HepG2 (cell line): ENCODE measurements at regions not wholly inside any gene's neighbourhood (a gene's known extent, or its start where the extent isn't known, plus 50 kb on each side); places are given as distances from the start of the nearest gene placed in this dataset.
A peak's percentile ranks its signal among the peaks of the same experiment; 100 is the strongest.

Experiments used
- ATAC-seq: fragments of 200-7000 bp; cut with Tn5 transposase; 3 replicates; pipeline ENCODE4 v1.9.1; 2020; ENCODE audit warnings: mild to moderate bottlenecking, moderate library complexity
- BruUV-seq: library from RNA; stranded (reverse); fragments of 400-500 nt; replicated peaks from 2 replicates; lab custom pipeline; 2021; lab: Mats Ljungman, UMichigan
- CTCF ChIA-PET: fragments of 300-600 bp; formaldehyde crosslinking; extraction: SDS; loops from one replicate; lab custom pipeline; 2021; ENCODE audit warnings: low total read pairs, inconsistent platforms, low intra/inter-chr PET ratio; lab: Yijun Ruan, JAX
- POLR2A ChIA-PET: fragments of 350-600 bp; sonication (Branson Sonifier 250); formaldehyde crosslinking; loops from one replicate; lab custom pipeline; 2020; ENCODE audit warnings: antibody characterized with exemption, inconsistent platforms; lab: Yijun Ruan, JAX
- DNase-seq: peaks from one replicate; pipeline ENCODE4 v3.0.0-alpha.2; 2015; ENCODE audit warnings: low spot score
- FAIRE-seq: peaks from 3 replicates; lab custom pipeline; 2011; peaks lifted over from hg19 to GRCh38; lab: Jason Lieb, UNC
- H2AFZ ChIP-seq: one replicate; pipeline ENCODE4 v1.6.1; 2011; ENCODE audit warnings: low read length, inconsistent platforms
- H3K27ac ChIP-seq: fragments of 300-600 bp; 3 replicates; pipeline ENCODE4 v1.8.0; 2011; ENCODE audit warnings: mixed run types, mild to moderate bottlenecking, mixed read lengths, low read length, inconsistent platforms; ENCODE audit not compliant: insufficient read depth; ENCODE audit errors: extremely low read length
- H3K27me3 ChIP-seq, 2 experiments: fragments of 200-600 bp in 1 of 2; 2 replicates in 1 of 2; 3 replicates in 1 of 2; pipeline versions ENCODE4 v1.6.0 to v1.8.0; 2011; ENCODE audit warnings: low read length in 2 of 2, mild to moderate bottlenecking in 2 of 2, moderate library complexity in 2 of 2, inconsistent platforms in 1 of 2; ENCODE audit not compliant: insufficient read depth in 2 of 2, control insufficient read depth in 1 of 2
- H3K36me3 ChIP-seq, 2 experiments: fragments of 200-600 bp in 1 of 2; replicated peaks in 1 of 2; 2 replicates in 1 of 2; 3 replicates in 1 of 2; pipeline versions ENCODE4 v1.5.1 to v1.8.0; 2011; ENCODE audit warnings: low read length in 2 of 2, inconsistent platforms in 1 of 2; ENCODE audit not compliant: insufficient read depth in 2 of 2, control insufficient read depth in 1 of 2
- H3K4me1 ChIP-seq: 2 replicates; pipeline ENCODE4 v1.5.1; 2012; ENCODE audit warnings: low read length, inconsistent platforms; ENCODE audit not compliant: insufficient read depth
- H3K4me2 ChIP-seq: 2 replicates; pipeline ENCODE4 v1.6.0; 2011; ENCODE audit warnings: low read depth, low read length, inconsistent platforms
- H3K4me3 ChIP-seq, 3 experiments: fragments of 200-600 bp in 1 of 3; sonication (generic), shearing (Covaris generic) in 1 of 3; replicated peaks in 1 of 3; 2 replicates each; pipeline ENCODE4 v1.5.1; 2011 to 2016; ENCODE audit warnings: low read length in 3 of 3, inconsistent platforms in 2 of 3, low read depth in 2 of 3, mild to moderate bottlenecking in 2 of 3, control low read depth in 1 of 3, mixed read lengths in 1 of 3; ENCODE audit not compliant: insufficient read depth in 1 of 3
- H3K79me2 ChIP-seq: one replicate; pipeline ENCODE4 v1.6.1; 2011; ENCODE audit warnings: low read length, inconsistent platforms; ENCODE audit not compliant: insufficient read depth
- H3K9ac ChIP-seq: 2 replicates; pipeline ENCODE4 v1.6.0; 2011; ENCODE audit warnings: mild to moderate bottlenecking, low read depth, low read length, inconsistent platforms; ENCODE audit not compliant: insufficient read depth
- H3K9me3 ChIP-seq: 2 replicates; pipeline ENCODE4 v1.5.1; 2012; ENCODE audit warnings: mild to moderate bottlenecking, low read length
- H4K20me1 ChIP-seq: 2 replicates; pipeline ENCODE4 v1.6.0; 2011; ENCODE audit warnings: inconsistent platforms, mild to moderate bottlenecking, low read length, moderate library complexity; ENCODE audit not compliant: insufficient read depth
- ATRX ChIP-seq: sonication (generic); formaldehyde crosslinking; IDR thresholded peaks from 2 replicates; pipeline ENCODE4 v1.4.0; 2020; ENCODE audit warnings: missing genetic modification reagents, borderline replicate concordance
- CTCF ChIP-seq: sonication (generic); formaldehyde crosslinking; IDR thresholded peaks from 2 replicates; pipeline ENCODE4 v1.5.0; 2020; ENCODE audit warnings: mild to moderate bottlenecking, missing genetic modification reagents, moderate library complexity
- HDAC1 ChIP-seq: sonication (generic); formaldehyde crosslinking; IDR thresholded peaks from 2 replicates; pipeline ENCODE4 v1.5.1; 2020; ENCODE audit warnings: mild to moderate bottlenecking, missing genetic modification reagents
- RAD21 ChIP-seq: fragments of 450-650 bp; formaldehyde crosslinking; IDR thresholded peaks from 2 replicates; pipeline ENCODE4 v1.5.0; 2020; ENCODE audit warnings: mild to moderate bottlenecking
- SNAI1 ChIP-seq: sonication (generic); formaldehyde crosslinking; IDR thresholded peaks from 2 replicates; pipeline ENCODE4 v1.5.0; 2020; ENCODE audit warnings: mild to moderate bottlenecking, missing genetic modification reagents, borderline replicate concordance
- STAG1 ChIP-seq: sonication (generic); formaldehyde crosslinking; IDR thresholded peaks from 2 replicates; pipeline ENCODE4 v1.4.0; 2020; ENCODE audit warnings: missing genetic modification reagents
- ZNF234 ChIP-seq: sonication (generic); formaldehyde crosslinking; conservative IDR thresholded peaks from 2 replicates; pipeline ENCODE4 v1.5.1; 2020; ENCODE audit warnings: mild to moderate bottlenecking, missing genetic modification reagents
- ZNF546 ChIP-seq: sonication (generic); formaldehyde crosslinking; conservative IDR thresholded peaks from 2 replicates; pipeline ENCODE4 v1.8.1; 2023; ENCODE audit warnings: mild to moderate bottlenecking, missing genetic modification reagents
- WGBS: methylation state at CpG from one replicate; pipeline ENCODE4 v1.1.6; 2017; ENCODE audit warnings: low lambda C conversion rate; 5-methylcytosine and 5-hydroxymethylcytosine counted together
- in situ Hi-C: cut with HindIII; loops from 2 replicates; pipeline ENCODE4 v1.10.0; 2017; ENCODE audit warnings: low pct_unique_long_range_greater_than_20kb; ENCODE audit not compliant: extremely low pct_ligation_motif_present
- intact Hi-C: fragments of 100-400 bp; cut with micrococcal nuclease; formaldehyde crosslinking; loops from one replicate; pipeline ENCODE4 v1.10.0; 2022; ENCODE audit not compliant: unreplicated experiment

- Histone ChIP-seq H3K4me3 (no peak overlapping the region), H3K4me1 (peaks cover 9% of the 10 kb centered on the region), H3K9me3 (no peaks in the 10 kb centered on the region), H3K9ac (no peak overlapping the region), H3K36me3 (no peaks in the 10 kb centered on the region), H2AFZ (no peak overlapping the region), H3K27me3 (no peaks in the 10 kb centered on the region), H3K27ac (no peak overlapping the region), H3K79me2 (no peaks in the 10 kb centered on the region), H4K20me1 (no peaks in the 10 kb centered on the region), H3K4me2 (no peak overlapping the region)
- ATAC-seq, result no peak
- POLR2A ChIA-PET, result no interaction called here
- no TSS peak for BruUV-seq
- CTCF ChIA-PET, result no interaction called here
- intact Hi-C loops, result no loop called here
- no peak for DNase-seq
- WGBS, result 64% methylated on average over 3 of the region's 3 CpGs
- no peak for FAIRE-seq
- TF ChIP-seq SNAI1 (CRISPR knock-in tag) (no peak), ATRX (CRISPR knock-in tag) (no peak)
- TF ChIP-seq, all 625 proteins: peak for 0
- in situ Hi-C loops, result no loop called here
Observed at GRCh38 chr3:59316688-59317275, 267.0 kb upstream of the CFAP20DC start.

GRCh38 chr3:59313365-59313764, 263.5 kb upstream of the CFAP20DC start:
- H3K9ac ChIP-seq, result no peak overlapping the region
- no peaks in the 10 kb centered on the region for H3K4me1 ChIP-seq
- peak; percentile 67 for TF ChIP-seq CTCF
- peak; percentile 68 for TF ChIP-seq STAG1 (CRISPR knock-in tag)
- TF ChIP-seq ZNF234 (CRISPR knock-in tag), result no peak
- TF ChIP-seq RAD21 (CRISPR knock-in tag), result peak; percentile 32
- no peak for TF ChIP-seq HDAC1 (CRISPR knock-in tag)
- no peak for TF ChIP-seq ZNF546
- in situ Hi-C loops, result no loop called here
- no peak overlapping the region for H3K4me2 ChIP-seq
- peak; percentile 7 for DNase-seq
- FAIRE-seq, result no peak
- H3K79me2 ChIP-seq, result no peaks in the 10 kb centered on the region
- H2AFZ ChIP-seq, result no peak overlapping the region
- intact Hi-C loops, result no loop called here
- H4K20me1 ChIP-seq, result no peaks in the 10 kb centered on the region
- no peaks in the 10 kb centered on the region for H3K27me3 ChIP-seq
- no peaks in the 10 kb centered on the region for H3K36me3 ChIP-seq
- ChIA-PET POLR2A (no interaction called here), CTCF (no interaction called here)
- no TSS peak for BruUV-seq
- H3K27ac ChIP-seq, result no peak overlapping the region
- no peak overlapping the region for H3K4me3 ChIP-seq
- 40% methylated on average over 2 of the region's 2 CpGs for WGBS
- no peaks in the 10 kb centered on the region for H3K9me3 ChIP-seq
- ATAC-seq, result peak; percentile 92
